ENCODE measurements at regions not wholly inside any gene's neighbourhood (a gene's known extent, or its start where the extent isn't known, plus 50 kb on each side); places are given as distances from the start of the nearest gene placed in this dataset.

- DNase-seq, result no peak
Observed at GRCh38 chr7:106812027-106812643, 52.9 kb upstream of the PIK3CG start.

GRCh38 chr7:106813705-106814305, 51.3 kb upstream of the PIK3CG start:
- peak; percentile 24 for DNase-seq

GRCh38 chr7:106814887-106815286, 50.2 kb upstream of the PIK3CG start:
- DNase-seq, result no peak
